DND-41 (cell line): ENCODE measurements at regions not wholly inside any gene's neighbourhood (a gene's known extent, or its start where the extent isn't known, plus 50 kb on each side); places are given as distances from the start of the nearest gene placed in this dataset.

Experiments used
- EZH2 ChIP-seq: IDR thresholded peaks from 3 replicates; pipeline ENCODE4 v1.6.1; 2012; ENCODE audit warnings: borderline replicate concordance, low read depth, mild to moderate bottlenecking, moderate library complexity, low read length, inconsistent platforms; ENCODE audit not compliant: severe bottlenecking
- TF ChIP-seq, protein P1 (sequence below): IDR thresholded peaks from 2 replicates; pipeline ENCODE4 v1.5.1; 2012; ENCODE audit warnings: borderline replicate concordance, low read length, moderate library complexity, mild to moderate bottlenecking; ENCODE audit not compliant: poor library complexity, severe bottlenecking; ENCODE audit errors: extremely low read depth

DNA sequence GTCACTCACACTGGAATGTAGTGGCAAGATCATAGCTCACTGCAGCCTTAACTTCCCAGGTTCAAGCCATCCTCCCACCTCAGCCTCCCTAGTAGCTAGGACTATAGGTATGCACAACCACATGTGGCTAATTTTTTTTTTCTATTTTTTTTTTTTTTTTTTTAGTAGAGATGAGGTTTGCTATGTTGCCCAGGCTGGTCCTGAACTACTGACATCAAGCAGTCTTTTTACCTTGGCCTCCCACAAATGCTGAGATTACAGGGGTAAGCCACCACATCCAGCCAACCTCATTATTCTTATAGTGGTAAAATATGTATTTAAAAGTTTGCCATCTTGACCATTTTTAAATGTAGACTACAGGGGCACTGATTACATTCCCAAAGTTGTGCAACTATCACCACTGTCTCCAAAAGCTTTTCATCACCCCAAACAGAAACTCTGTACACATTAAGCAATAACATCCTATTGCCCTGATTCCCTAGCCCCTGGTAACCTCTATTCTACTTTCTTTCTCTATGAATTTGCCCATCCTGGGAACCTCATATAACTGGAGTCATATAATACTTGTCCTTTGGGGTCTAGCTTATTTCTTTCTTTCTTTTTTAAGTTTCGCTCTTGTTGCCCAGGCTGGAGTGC, 268.0 kb upstream of the JARID2 start:
- TF ChIP-seq, protein P1, sequence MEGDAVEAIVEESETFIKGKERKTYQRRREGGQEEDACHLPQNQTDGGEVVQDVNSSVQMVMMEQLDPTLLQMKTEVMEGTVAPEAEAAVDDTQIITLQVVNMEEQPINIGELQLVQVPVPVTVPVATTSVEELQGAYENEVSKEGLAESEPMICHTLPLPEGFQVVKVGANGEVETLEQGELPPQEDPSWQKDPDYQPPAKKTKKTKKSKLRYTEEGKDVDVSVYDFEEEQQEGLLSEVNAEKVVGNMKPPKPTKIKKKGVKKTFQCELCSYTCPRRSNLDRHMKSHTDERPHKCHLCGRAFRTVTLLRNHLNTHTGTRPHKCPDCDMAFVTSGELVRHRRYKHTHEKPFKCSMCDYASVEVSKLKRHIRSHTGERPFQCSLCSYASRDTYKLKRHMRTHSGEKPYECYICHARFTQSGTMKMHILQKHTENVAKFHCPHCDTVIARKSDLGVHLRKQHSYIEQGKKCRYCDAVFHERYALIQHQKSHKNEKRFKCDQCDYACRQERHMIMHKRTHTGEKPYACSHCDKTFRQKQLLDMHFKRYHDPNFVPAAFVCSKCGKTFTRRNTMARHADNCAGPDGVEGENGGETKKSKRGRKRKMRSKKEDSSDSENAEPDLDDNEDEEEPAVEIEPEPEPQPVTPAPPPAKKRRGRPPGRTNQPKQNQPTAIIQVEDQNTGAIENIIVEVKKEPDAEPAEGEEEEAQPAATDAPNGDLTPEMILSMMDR: no peak
- no peak for TF ChIP-seq EZH2
